ENCODE measurements at regions not wholly inside any gene's neighbourhood (a gene's known extent, or its start where the extent isn't known, plus 50 kb on each side); places are given as distances from the start of the nearest gene placed in this dataset.
A peak's percentile ranks its signal among the peaks of the same experiment; 100 is the strongest.

GRCh38 chr12:91973813-91974212, 171.8 kb downstream of the BTG1 start:
- H3K4me3 ChIP-seq (ENCODE audit: low read length in 2 of 2) = no peak overlapping the region
- peaks cover 16 to 24% (median 19%) of the 10 kb centered on the region in 4 donors for H3K4me1 Mint-ChIP-seq
- ChIA-PET CTCF (ENCODE audit: partially characterized antibody) (no interaction called here), POLR2A (ENCODE audit: partially characterized antibody) (no interaction called here)
- peaks cover 20% of the 10 kb centered on the region for H3K4me1 ChIP-seq (ENCODE audit: insufficient read depth, low read length)
- DNase-seq = no peak
- H3K27ac Mint-ChIP-seq = peak overlapping the region in 1 of 7 donors; percentile 48
- no peak overlapping the region for H3K4me3 Mint-ChIP-seq
- intact Hi-C loops (cut with micrococcal nuclease) = no loop called here
- peaks cover 2 to 16% (median 12%) of the 10 kb centered on the region in 8 donors for H3K9me3 Mint-ChIP-seq
- no peaks in the 10 kb centered on the region for H3K36me3 ChIP-seq (ENCODE audit: insufficient read depth, low read length)
- no peak overlapping the region for H3K27ac ChIP-seq (ENCODE audit: low read depth, low read length)
- H3K27me3 Mint-ChIP-seq = no peaks in the 10 kb centered on the region
- no peaks in the 10 kb centered on the region for H3K9me3 ChIP-seq (ENCODE audit: control insufficient read depth in 1 of 2, low read length in 2 of 2)
- H3K36me3 Mint-ChIP-seq = peaks cover 3 to 22% of the 10 kb centered on the region in 2 donors
- no peaks in the 10 kb centered on the region for H3K27me3 ChIP-seq (ENCODE audit: insufficient read depth, low read length)

GRCh38 chr12:91972896-91973295, 172.8 kb downstream of the BTG1 start:
- Mint-ChIP-seq H3K9me3 (peaks cover 2 to 10% (median 9%) of the 10 kb centered on the region in 8 donors), H3K27me3 (no peaks in the 10 kb centered on the region), H3K4me3 (no peak overlapping the region), H3K36me3 (peaks cover 3 to 17% of the 10 kb centered on the region in 2 donors), H3K27ac (no peak overlapping the region), H3K4me1 (peaks cover 7 to 15% (median 11%) of the 10 kb centered on the region in 4 donors)
- no peak overlapping the region for H3K27ac ChIP-seq (ENCODE audit: low read depth, low read length)
- no peaks in the 10 kb centered on the region for H3K9me3 ChIP-seq (ENCODE audit: control insufficient read depth in 1 of 2, low read length in 2 of 2)
- ChIA-PET POLR2A (ENCODE audit: partially characterized antibody) (no interaction called here), CTCF (ENCODE audit: partially characterized antibody) (no interaction called here)
- intact Hi-C loops (cut with micrococcal nuclease) = no loop called here
- H3K4me3 ChIP-seq (ENCODE audit: low read length in 2 of 2) = no peak overlapping the region
- H3K4me1 ChIP-seq (ENCODE audit: insufficient read depth, low read length) = peaks cover 11% of the 10 kb centered on the region
- H3K36me3 ChIP-seq (ENCODE audit: insufficient read depth, low read length) = no peaks in the 10 kb centered on the region
- no peaks in the 10 kb centered on the region for H3K27me3 ChIP-seq (ENCODE audit: insufficient read depth, low read length)
- no peak for DNase-seq

- intact Hi-C loops (cut with micrococcal nuclease) = no loop called here
- CTCF ChIA-PET (ENCODE audit: partially characterized antibody) = no interaction called here
- Mint-ChIP-seq H3K36me3 (peaks cover 3 to 11% of the 10 kb centered on the region in 2 donors), H3K4me1 (peaks cover 0 to 4% (median 1%) of the 10 kb centered on the region in 4 donors), H3K9me3 (peaks cover 0 to 4% (median under 1%) of the 10 kb centered on the region in 8 donors), H3K27ac (no peak overlapping the region), H3K4me3 (no peak overlapping the region), H3K27me3 (peaks cover 0 to 2% of the 10 kb centered on the region in 2 donors)
- H3K36me3 ChIP-seq (ENCODE audit: insufficient read depth, low read length) = no peaks in the 10 kb centered on the region
- no peak overlapping the region for H3K4me3 ChIP-seq (ENCODE audit: low read length in 2 of 2)
- H3K27me3 ChIP-seq (ENCODE audit: insufficient read depth, low read length) = no peaks in the 10 kb centered on the region
- no peaks in the 10 kb centered on the region for H3K9me3 ChIP-seq (ENCODE audit: control insufficient read depth in 1 of 2, low read length in 2 of 2)
- POLR2A ChIA-PET (ENCODE audit: partially characterized antibody) = no interaction called here
- H3K27ac ChIP-seq (ENCODE audit: low read depth, low read length) = no peak overlapping the region
- DNase-seq = no peak
- H3K4me1 ChIP-seq (ENCODE audit: insufficient read depth, low read length) = no peaks in the 10 kb centered on the region
Measured at GRCh38 chr12:91968777-91969171, 176.9 kb downstream of the BTG1 start.

- ChIA-PET POLR2A (ENCODE audit: partially characterized antibody) (interaction anchor here (2.0 kb wide), 1 partner anchor 174 kb away, joined by 7 read pairs; no protein-coding TSS in a partner anchor), CTCF (ENCODE audit: partially characterized antibody) (no interaction called here)
- H3K27ac ChIP-seq (ENCODE audit: low read depth, low read length) = no peak overlapping the region
- DNase-seq = no peak
- Mint-ChIP-seq H3K27ac (peak overlapping the region in 1 of 7 donors; percentile 12), H3K4me3 (no peak overlapping the region), H3K36me3 (peaks cover 3 to 13% of the 10 kb centered on the region in 2 donors), H3K4me1 (peaks cover 0 to 4% (median 1%) of the 10 kb centered on the region in 4 donors), H3K27me3 (peaks cover 0 to 2% of the 10 kb centered on the region in 2 donors), H3K9me3 (peaks cover 0 to 4% (median 2%) of the 10 kb centered on the region in 8 donors)
- no peaks in the 10 kb centered on the region for H3K36me3 ChIP-seq (ENCODE audit: insufficient read depth, low read length)
- no peaks in the 10 kb centered on the region for H3K4me1 ChIP-seq (ENCODE audit: insufficient read depth, low read length)
- H3K4me3 ChIP-seq (ENCODE audit: low read length in 2 of 2) = no peak overlapping the region
- H3K27me3 ChIP-seq (ENCODE audit: insufficient read depth, low read length) = no peaks in the 10 kb centered on the region
- no peaks in the 10 kb centered on the region for H3K9me3 ChIP-seq (ENCODE audit: control insufficient read depth in 1 of 2, low read length in 2 of 2)
- intact Hi-C loops (cut with micrococcal nuclease) = no loop called here
Measured at GRCh38 chr12:91968076-91968776, 177.4 kb downstream of the BTG1 start.

- Histone ChIP-seq H3K9me3 (ENCODE audit: control insufficient read depth in 1 of 2, low read length in 2 of 2) (no peaks in the 10 kb centered on the region), H3K4me1 (ENCODE audit: insufficient read depth, low read length) (no peaks in the 10 kb centered on the region), H3K27ac (ENCODE audit: low read depth, low read length) (no peak overlapping the region), H3K4me3 (ENCODE audit: low read length in 2 of 2) (no peak overlapping the region), H3K27me3 (ENCODE audit: insufficient read depth, low read length) (no peaks in the 10 kb centered on the region), H3K36me3 (ENCODE audit: insufficient read depth, low read length) (no peaks in the 10 kb centered on the region)
- no peak for DNase-seq
- ChIA-PET CTCF (ENCODE audit: partially characterized antibody) (no interaction called here), POLR2A (ENCODE audit: partially characterized antibody) (interaction anchor here (2.0 kb wide), 1 partner anchor 175 kb away, joined by 7 read pairs; no protein-coding TSS in a partner anchor)
- peak overlapping the region in 2 of 7 donors; percentile 12 to 69 for H3K27ac Mint-ChIP-seq
- H3K4me3 Mint-ChIP-seq = no peak overlapping the region
- peaks cover 3 to 15% of the 10 kb centered on the region in 2 donors for H3K36me3 Mint-ChIP-seq
- peaks cover 0 to 6% (median 2%) of the 10 kb centered on the region in 8 donors for H3K9me3 Mint-ChIP-seq
- intact Hi-C loops (cut with micrococcal nuclease) = no loop called here
- H3K27me3 Mint-ChIP-seq = peaks cover 0 to 2% of the 10 kb centered on the region in 2 donors
- peaks cover 0 to 4% (median 1%) of the 10 kb centered on the region in 4 donors for H3K4me1 Mint-ChIP-seq
Measured at GRCh38 chr12:91967590-91967989, 178.1 kb downstream of the BTG1 start.

GRCh38 chr12:91965781-91966180, 179.9 kb downstream of the BTG1 start:
- Histone ChIP-seq H3K27me3 (ENCODE audit: insufficient read depth, low read length) (no peaks in the 10 kb centered on the region), H3K27ac (ENCODE audit: low read depth, low read length) (no peak overlapping the region), H3K36me3 (ENCODE audit: insufficient read depth, low read length) (no peaks in the 10 kb centered on the region), H3K4me1 (ENCODE audit: insufficient read depth, low read length) (no peaks in the 10 kb centered on the region), H3K9me3 (ENCODE audit: control insufficient read depth in 1 of 2, low read length in 2 of 2) (no peaks in the 10 kb centered on the region), H3K4me3 (ENCODE audit: low read length in 2 of 2) (no peak overlapping the region)
- no peak overlapping the region for H3K27ac Mint-ChIP-seq
- peaks cover 0 to 13% of the 10 kb centered on the region in 2 donors for H3K36me3 Mint-ChIP-seq
- no peak for DNase-seq
- peaks cover 0 to 2% of the 10 kb centered on the region in 2 donors for H3K27me3 Mint-ChIP-seq
- intact Hi-C loops (cut with micrococcal nuclease) = no loop called here
- peaks cover 0 to 6% (median 0%) of the 10 kb centered on the region in 8 donors for H3K9me3 Mint-ChIP-seq
- POLR2A ChIA-PET (ENCODE audit: partially characterized antibody) = interaction anchor here (0.6 to 0.7 kb wide), 2 partner anchors 25 to 236 kb away, joined by 3 to 4 read pairs; no protein-coding TSS in a partner anchor
- no peak overlapping the region for H3K4me3 Mint-ChIP-seq
- CTCF ChIA-PET (ENCODE audit: partially characterized antibody) = interaction anchor here (0.9 to 1.4 kb wide), 3 partner anchors 9 to 154 kb away, joined by 3 to 7 read pairs (median 3); no protein-coding TSS in a partner anchor
- H3K4me1 Mint-ChIP-seq = peaks cover 0 to 4% (median 1%) of the 10 kb centered on the region in 4 donors

GRCh38 chr12:91964501-91964900, 181.1 kb downstream of the BTG1 start:
- no peaks in the 10 kb centered on the region for H3K36me3 ChIP-seq (ENCODE audit: insufficient read depth, low read length)
- POLR2A ChIA-PET (ENCODE audit: partially characterized antibody) = no interaction called here
- H3K9me3 ChIP-seq (ENCODE audit: control insufficient read depth in 1 of 2, low read length in 2 of 2) = no peaks in the 10 kb centered on the region
- DNase-seq = no peak
- H3K27me3 Mint-ChIP-seq = peaks cover 0 to 2% of the 10 kb centered on the region in 2 donors
- peaks cover 0 to 8% of the 10 kb centered on the region in 2 donors for H3K36me3 Mint-ChIP-seq
- H3K4me1 ChIP-seq (ENCODE audit: insufficient read depth, low read length) = no peaks in the 10 kb centered on the region
- H3K27ac Mint-ChIP-seq = peak overlapping the region in 1 of 7 donors; percentile 55
- H3K4me3 Mint-ChIP-seq = no peak overlapping the region
- H3K4me3 ChIP-seq (ENCODE audit: low read length in 2 of 2) = no peak overlapping the region
- peaks cover 0 to 4% (median 1%) of the 10 kb centered on the region in 4 donors for H3K4me1 Mint-ChIP-seq
- intact Hi-C loops (cut with micrococcal nuclease) = no loop called here
- CTCF ChIA-PET (ENCODE audit: partially characterized antibody) = interaction anchor here (1.5 kb wide), 1 partner anchor 153 kb away, joined by 4 read pairs; no protein-coding TSS in a partner anchor
- no peaks in the 10 kb centered on the region for H3K27me3 ChIP-seq (ENCODE audit: insufficient read depth, low read length)
- H3K9me3 Mint-ChIP-seq = peaks cover 0 to 6% (median 0%) of the 10 kb centered on the region in 8 donors
- no peak overlapping the region for H3K27ac ChIP-seq (ENCODE audit: low read depth, low read length)

All from CD4-positive, alpha-beta memory T cell (primary cell).